Left renal cortex interstitium (tissue), 4 donors: ENCODE measurements at regions not wholly inside any gene's neighbourhood (a gene's known extent, or its start where the extent isn't known, plus 50 kb on each side); places are given as distances from the start of the nearest gene placed in this dataset.
"Not testable (repeated sequence)": the region's sequence is repeated elsewhere in the genome, so short reads cannot be mapped to it uniquely, and the experiment has no call there.

ENCODE experiments used
- DNase-seq, 4 donors: peaks; one replicate each; pipeline ENCODE4 v3.0.0-alpha.2; 2013; ENCODE audit warnings: low read depth in 4 of 4, low spot score in 2 of 4, missing footprints in 1 of 4

DNA sequence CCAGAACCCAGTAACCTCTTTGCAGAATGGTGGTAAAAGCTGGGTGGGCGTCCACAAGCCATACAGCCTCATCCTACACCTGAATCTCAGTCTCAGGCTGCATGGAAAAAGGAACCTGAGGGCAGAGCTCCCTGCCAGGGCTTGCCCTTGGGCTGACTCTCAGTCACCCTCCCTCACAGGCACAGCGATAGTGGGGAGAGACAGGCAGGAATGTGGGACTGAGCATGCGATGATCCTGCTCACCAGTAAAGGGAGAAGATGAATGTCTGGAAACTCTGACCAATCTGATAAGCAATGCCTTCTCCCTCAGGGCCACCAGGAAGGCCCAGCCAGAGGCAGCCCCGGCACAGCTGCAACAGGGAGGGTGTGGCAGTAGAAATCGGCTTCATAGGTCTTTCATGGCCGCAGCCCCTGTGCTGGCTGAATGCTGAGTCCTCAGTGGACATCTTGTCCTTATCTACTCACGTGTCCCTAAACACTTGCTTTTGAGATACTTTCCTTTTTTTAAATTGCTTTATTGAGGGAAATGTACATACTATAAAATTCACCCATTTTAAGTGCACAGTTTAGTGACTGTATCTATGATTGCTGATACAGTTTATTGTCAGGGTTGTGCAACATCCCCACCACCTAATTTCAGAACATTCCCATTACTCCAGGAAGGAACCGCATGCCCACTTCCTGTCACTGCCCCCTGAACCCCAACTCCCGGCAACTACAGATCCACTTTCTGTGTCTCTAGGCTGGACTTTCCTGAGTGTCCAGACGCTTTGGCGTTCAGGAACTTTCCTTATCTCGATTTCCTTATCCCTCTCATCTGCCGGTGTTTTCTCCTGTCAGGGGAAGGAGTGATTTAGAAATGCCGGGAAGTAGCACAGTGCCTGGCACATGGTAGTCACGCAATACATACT is 258.1 kb downstream of the PCNX1 start:
- no peak for DNase-seq

DNA sequence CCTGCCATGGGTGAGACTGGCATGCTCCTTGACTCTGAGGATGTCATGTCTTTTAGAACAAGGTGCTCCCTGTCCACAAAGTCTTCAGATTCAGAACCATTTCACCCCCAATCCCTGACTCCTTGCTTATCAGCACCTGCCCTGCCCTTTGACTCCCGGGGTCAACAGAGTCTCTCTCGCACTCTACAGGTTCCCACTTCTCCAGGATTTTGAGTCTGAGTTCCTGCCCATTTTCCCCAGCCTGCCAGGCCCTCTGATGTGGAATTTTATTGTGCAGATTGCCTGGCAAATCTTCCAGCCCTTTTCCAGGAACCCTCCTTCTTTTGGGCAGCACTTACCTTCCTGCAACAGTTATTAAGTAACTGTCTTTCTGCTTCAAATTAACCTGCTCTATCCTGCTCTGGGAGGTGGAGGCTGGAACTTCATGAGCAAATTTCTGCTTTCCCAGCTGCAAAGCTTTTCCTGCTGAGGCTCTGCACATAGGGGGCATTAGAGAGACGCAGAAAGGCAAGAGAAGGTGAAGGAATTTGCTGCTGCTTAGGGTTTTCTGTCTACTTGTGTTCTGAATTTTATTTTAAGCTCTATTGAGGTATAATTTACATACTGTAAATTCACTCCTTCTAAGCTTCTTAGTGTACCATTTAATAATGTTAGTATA is 259.1 kb downstream of the PCNX1 start:
- DNase-seq, result peak; percentile 31 to 79 (median 48)

- not testable (repeated sequence) for DNase-seq
Measured at GRCh38 chr14:71167325-71167950, 260.2 kb downstream of the PCNX1 start.

DNA sequence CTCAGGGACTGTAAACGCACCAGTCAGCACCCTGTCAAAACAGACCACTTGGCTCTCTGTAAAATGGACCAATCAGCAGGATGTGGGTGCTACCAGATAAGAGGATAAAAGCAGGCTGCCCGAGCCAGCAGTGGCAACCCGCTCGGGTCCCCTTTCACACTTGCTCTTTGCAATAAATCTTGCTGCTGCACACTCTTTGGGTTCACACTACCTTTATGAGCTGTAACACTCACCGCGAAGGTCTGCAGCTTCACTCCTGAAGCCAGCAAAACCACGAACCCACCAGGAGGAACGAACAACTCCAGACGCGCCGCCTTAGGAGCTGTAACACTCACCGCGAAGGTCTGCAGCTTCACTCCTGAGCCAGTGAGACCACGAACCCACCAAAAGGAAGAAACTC is 260.9 kb downstream of the PCNX1 start:
- DNase-seq, result not testable (repeated sequence)

- DNase-seq, result no peak
Measured at GRCh38 chr14:71168564-71169427, 261.5 kb downstream of the PCNX1 start.

DNA sequence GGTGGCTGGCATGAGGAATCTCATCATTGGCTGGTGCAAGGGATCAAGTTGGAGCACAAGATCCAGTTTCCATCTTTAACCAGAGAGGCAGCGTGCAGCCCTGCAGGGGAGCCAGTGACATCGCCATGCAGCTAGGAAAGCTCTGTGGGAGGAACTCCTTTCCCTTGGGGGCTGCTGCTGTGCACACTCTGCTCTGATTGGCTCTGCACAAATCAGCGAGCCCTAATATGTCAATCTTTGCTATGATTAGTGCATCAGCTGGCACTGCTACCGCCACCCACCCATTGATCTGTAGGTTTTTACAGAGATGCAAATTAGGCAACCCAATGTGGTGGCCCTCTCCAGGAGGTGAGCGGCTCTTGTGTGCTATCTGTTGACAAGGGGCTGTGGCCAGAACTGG is 262.6 kb downstream of the PCNX1 start:
- no peak for DNase-seq

- no peak for DNase-seq
Measured at GRCh38 chr14:71175491-71175890, 268.2 kb downstream of the PCNX1 start.

DNA sequence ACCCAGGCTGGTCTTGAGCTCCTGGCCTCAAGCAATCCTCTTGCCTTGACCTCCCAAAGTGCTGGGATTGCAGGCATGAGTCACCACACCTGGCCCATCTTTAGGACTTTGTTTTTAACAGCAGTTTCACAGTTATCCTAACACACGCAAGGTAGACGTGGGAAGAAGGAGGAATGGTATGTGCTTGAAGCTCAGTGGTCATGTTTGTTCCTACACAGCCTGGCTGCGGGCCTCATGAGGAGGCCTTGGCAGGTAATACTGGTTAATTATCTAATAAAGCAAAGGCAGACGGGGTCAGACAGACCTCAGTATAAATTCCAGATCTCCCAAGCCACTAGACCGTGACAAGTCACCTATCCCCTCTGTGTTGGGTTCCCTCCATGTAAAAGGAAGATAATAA is 271.8 kb downstream of the PCNX1 start:
- no peak for DNase-seq

DNA sequence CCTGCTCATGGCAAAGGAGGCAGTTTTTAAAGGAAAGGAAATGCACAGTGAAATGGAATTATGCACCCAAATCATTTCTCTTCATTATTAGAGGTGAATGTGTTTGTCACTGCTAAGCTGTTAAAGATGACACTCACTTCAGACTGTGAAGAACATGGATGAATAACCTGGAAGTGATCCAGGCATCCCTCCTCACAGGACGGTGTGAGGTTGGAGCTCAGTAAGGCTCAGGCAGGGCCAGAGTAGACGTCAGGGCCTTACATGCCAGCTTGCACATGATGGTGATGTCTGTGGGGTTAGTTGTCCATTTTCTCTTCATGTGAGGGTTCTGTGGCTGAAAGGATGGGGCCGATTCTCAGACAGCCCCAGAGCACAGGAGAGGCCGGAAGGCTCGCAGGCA is 273.1 kb downstream of the PCNX1 start:
- DNase-seq, result no peak

DNA sequence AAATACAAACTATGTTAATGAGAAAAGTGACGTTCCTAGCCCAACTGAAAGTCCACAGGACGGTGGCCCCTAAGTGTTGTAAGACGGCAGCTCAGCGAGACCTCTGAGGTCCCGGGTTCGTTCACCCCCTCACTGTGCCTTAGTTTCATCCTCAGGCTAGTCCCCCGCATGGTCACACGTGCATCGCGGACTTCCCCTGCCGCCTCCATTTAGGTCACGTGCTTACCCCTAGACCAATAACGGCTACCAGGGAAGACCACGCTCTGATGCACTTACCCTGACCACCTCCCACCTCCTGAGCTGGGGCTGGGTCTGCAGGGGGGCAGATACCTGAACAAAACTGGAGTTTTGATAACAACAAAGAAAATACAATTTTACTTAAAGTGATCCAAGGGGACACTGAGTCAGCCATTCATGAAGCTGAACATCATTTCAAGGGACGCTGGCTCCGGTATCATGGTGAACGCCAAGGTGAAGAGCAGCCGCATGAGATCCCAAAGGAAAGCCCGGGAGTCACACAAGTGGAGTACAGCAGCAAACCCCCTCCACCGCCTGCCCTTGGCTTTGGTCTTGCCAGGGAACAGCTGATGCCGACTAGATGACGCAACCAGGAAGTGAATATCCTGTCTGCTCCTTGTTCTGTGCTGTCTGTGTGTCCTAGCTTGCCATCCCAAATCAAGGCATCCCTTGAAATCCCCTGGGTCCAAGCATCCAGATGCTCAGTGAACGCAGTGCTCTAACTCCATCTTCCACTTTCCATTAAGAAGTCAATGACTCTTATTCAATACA is 274.1 kb downstream of the PCNX1 start:
- no peak for DNase-seq

DNA sequence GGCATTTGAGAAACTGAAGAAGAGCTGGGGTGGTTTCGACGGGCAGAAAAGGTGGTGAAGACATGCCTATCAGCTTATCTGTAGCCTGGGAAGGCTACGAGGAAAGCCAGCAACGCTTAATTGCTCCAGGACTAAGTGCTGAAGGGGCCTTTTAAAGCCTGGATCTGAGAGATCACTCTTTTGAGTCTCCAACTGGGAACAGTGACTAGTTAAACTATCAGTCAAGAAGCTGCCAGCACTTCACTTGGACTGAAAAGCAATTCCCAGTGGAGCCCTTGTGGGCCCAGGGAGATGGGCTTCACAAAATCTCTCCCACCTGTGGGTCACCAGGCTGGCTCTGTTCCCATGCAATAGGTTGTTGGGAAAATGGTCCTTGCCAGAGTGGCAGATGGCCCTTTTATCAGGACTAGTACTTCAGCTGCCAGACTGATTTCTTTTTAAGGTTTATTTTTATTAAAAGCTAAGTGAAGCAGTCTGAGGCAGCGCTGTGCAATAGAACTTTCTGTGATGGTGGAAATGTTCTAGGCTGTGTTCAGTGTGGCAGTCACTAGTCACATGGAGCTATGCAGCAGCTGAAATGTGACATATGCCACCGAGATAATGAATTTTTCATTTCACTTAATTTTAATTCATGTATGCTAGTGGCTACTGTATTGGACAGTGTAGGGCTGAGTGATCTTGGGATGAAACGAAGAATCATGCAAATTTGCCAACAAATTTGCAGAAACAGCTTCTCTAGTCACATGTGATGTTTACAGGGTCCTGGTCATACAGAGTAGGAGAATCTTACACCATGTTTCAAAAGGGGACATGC is 276.8 kb downstream of the PCNX1 start:
- no peak for DNase-seq

DNA sequence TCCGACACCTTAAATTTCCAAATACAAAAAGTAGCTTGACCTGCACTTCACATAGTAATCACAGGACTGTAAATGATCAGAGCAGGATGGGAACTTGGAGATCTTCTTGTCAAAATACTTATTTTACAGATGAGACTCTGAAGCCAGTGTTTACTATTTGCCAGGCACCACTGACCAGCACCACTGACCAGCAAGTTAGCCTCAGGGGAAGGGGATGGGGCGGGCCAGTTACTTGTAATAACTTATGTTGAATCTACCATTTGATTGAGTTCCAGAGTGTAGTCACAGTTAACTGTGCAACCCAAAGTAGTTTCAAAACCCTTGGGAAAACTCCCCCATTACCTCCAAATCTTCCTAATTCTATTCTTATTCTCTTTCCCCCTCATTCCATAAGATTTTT is 278.4 kb downstream of the PCNX1 start:
- no peak for DNase-seq

GRCh38 chr14:71187633-71188356 is 280.5 kb downstream of the PCNX1 start:
- no peak for DNase-seq

DNA sequence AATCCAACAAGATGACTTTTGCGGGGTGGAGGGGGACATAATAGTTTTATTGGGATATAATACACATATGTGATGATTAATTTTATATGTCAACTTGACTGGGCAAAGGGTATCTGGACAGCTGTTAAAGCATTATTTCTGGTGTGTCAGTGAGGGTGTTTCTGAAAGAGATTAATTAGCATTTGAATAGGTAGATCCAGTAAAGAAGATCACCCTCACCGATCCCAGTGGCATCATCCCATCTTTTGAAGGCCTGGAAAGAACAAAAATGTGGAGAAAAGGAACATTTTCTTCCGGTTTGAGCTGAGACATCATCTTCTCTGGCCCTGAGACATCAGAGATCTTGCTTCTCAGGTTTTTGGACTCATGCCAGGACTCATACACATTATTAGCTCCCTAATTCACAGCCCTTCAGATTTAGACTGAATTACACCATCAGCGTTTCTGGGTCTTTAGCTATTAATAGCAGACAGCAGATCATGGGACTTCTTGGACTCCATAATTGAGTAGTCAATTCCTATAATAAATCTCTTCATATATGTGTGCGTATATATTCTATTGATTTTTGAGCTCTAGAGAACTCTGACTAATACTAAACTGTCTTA is 283.6 kb downstream of the PCNX1 start:
- DNase-seq, result no peak

DNA sequence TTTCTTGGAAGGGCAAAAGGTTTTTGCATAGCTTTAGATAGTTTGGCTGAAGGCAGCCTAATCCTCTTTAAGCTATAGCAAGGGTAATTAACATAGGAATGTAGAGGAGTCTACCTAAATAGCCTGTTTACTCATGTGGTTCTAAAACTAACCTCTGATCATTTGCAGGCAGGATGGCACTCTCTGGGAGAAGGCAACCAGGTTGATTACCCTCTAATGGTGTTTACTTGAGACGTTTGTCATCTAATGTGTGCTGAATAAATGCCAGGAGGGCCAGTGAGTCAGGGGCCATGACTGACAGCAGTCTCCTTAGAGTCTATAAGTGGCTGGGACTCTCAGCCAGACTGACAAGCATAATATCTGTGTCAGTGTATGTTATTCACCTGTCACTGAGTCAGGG is 286.4 kb downstream of the PCNX1 start:
- no peak for DNase-seq

- no peak for DNase-seq
Measured at GRCh38 chr14:71194251-71194650, 287.0 kb downstream of the PCNX1 start.

DNA sequence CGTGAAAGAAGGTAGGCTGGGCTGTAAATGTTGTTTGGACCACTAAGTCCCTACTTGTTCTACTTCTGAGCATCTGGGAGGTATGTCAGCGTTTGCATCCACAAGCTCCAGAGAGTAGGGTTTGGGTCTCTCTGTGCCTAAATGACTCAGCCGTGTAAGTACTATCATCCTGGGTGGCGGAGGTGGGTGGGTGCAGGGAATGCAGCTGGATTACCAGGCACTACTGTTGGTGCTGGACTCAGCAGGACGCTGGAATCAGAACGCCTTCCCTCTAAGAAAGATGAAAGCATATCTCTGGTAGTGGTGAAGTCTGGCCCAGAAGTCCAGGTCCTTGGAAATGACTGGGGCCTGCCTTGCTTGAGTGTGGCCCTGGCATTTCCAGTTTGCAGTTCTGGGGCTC is 289.7 kb downstream of the PCNX1 start:
- DNase-seq, result no peak

GRCh38 chr14:71198687-71199086 is 291.4 kb downstream of the PCNX1 start:
- no peak for DNase-seq
